ENCODE measurements at regions not wholly inside any gene's neighbourhood (a gene's known extent, or its start where the extent isn't known, plus 50 kb on each side); places are given as distances from the start of the nearest gene placed in this dataset.

GRCh38 chr1:198903203-198903602, 264.4 kb downstream of the PTPRC start:
- TF ChIP-seq CTCF (IDR thresholded peaks at IDR 0.05) (no peak), POLR2A (IDR thresholded peaks at IDR 0.05) (no peak)
